ENCODE measurements at regions not wholly inside any gene's neighbourhood (a gene's known extent, or its start where the extent isn't known, plus 50 kb on each side); places are given as distances from the start of the nearest gene placed in this dataset.
"Not testable (repeated sequence)": the region's sequence is repeated elsewhere in the genome, so short reads cannot be mapped to it uniquely, and the experiment has no call there.

- WGBS: 48% methylated on average over 2 of the region's 2 CpGs
- H3K36me3 ChIP-seq (ENCODE audit: control insufficient read depth in 4 of 4, insufficient read depth in 3 of 4, low read depth in 1 of 4, low read length in 3 of 4): no peaks in the 10 kb centered on the region
- H3K27me3 ChIP-seq (ENCODE audit: control insufficient read depth in 4 of 4, insufficient read depth in 4 of 4, low read length in 3 of 4): no peaks in the 10 kb centered on the region
- no peak overlapping the region for H3K9ac ChIP-seq (ENCODE audit: low read depth in 1 of 2, low read length in 2 of 2)
- DNase-seq (ENCODE audit: low spot score): no peak
- TF ChIP-seq RAD21 (IDR thresholded peaks at IDR 0.05): no peak
- TF ChIP-seq RXRA (IDR thresholded peaks at IDR 0.05): no peak
- TF ChIP-seq ATF3 (IDR thresholded peaks at IDR 0.05): no peak
- TF ChIP-seq SP1 (IDR thresholded peaks at IDR 0.05): no peak
- TF ChIP-seq FOXA1 (IDR thresholded peaks at IDR 0.05): no peak
- no peak for TF ChIP-seq JUND (IDR thresholded peaks at IDR 0.05)
- TF ChIP-seq FOXA2 (IDR thresholded peaks at IDR 0.05): no peak
- no peak for TF ChIP-seq ZBTB33 (IDR thresholded peaks at IDR 0.05)
- TF ChIP-seq YY1 (IDR thresholded peaks at IDR 0.05): no peak
- TF ChIP-seq MAX (IDR thresholded peaks at IDR 0.05): no peak
- no peak for TF ChIP-seq HNF4A (conservative IDR thresholded peaks at IDR 0.05)
- TF ChIP-seq HNF4G (IDR thresholded peaks at IDR 0.05): no peak
- TF ChIP-seq GABPA (IDR thresholded peaks at IDR 0.05 in 1 of 2, conservative IDR thresholded peaks at IDR 0.05 in 1 of 2): no peak
- no peak for TF ChIP-seq EGR1 (IDR thresholded peaks at IDR 0.05; ENCODE audit: low read depth in 2 of 2)
- H3K27ac ChIP-seq (ENCODE audit: low read depth in 1 of 2, low read length in 2 of 2): no peak overlapping the region
- H3K9me3 ChIP-seq (ENCODE audit: control insufficient read depth in 4 of 4, low read length in 3 of 4): peaks cover 0 to 3% (median 1%) of the 10 kb centered on the region in 4 donors
- H3K4me3 ChIP-seq (ENCODE audit: low read depth in 1 of 3, low read length in 3 of 3): no peak overlapping the region
- no peaks in the 10 kb centered on the region for H3K4me1 ChIP-seq (ENCODE audit: control insufficient read depth in 4 of 4, insufficient read depth in 4 of 4, low read length in 3 of 4)
These were observed 506.6 kb upstream of the ATXN7L3B start for GRCh38 chr12:74031045-74031444.

- Histone ChIP-seq H3K9ac (ENCODE audit: low read depth in 1 of 2, low read length in 2 of 2) (no peak overlapping the region), H3K9me3 (ENCODE audit: control insufficient read depth in 4 of 4, low read length in 3 of 4) (peaks cover 0 to 3% (median 1%) of the 10 kb centered on the region in 4 donors), H3K27ac (ENCODE audit: low read depth in 1 of 2, low read length in 2 of 2) (no peak overlapping the region), H3K4me3 (ENCODE audit: low read depth in 1 of 3, low read length in 3 of 3) (no peak overlapping the region), H3K27me3 (ENCODE audit: control insufficient read depth in 4 of 4, insufficient read depth in 4 of 4, low read length in 3 of 4) (no peaks in the 10 kb centered on the region), H3K4me1 (ENCODE audit: control insufficient read depth in 4 of 4, insufficient read depth in 4 of 4, low read length in 3 of 4) (no peaks in the 10 kb centered on the region), H3K36me3 (ENCODE audit: control insufficient read depth in 4 of 4, insufficient read depth in 3 of 4, low read depth in 1 of 4, low read length in 3 of 4) (no peaks in the 10 kb centered on the region)
- 42% methylated on average over 3 of the region's 3 CpGs for WGBS
- DNase-seq (ENCODE audit: low spot score): no peak
- no peak for TF ChIP-seq MAX (IDR thresholded peaks at IDR 0.05)
- TF ChIP-seq TAF1 (conservative IDR thresholded peaks at IDR 0.05): no peak
- TF ChIP-seq CTCF (IDR thresholded peaks at IDR 0.05; ENCODE audit: low read depth, low read length, missing input control): no peak
- TF ChIP-seq GABPA (IDR thresholded peaks at IDR 0.05 in 1 of 2, conservative IDR thresholded peaks at IDR 0.05 in 1 of 2): no peak
- no peak for TF ChIP-seq JUND (IDR thresholded peaks at IDR 0.05)
- TF ChIP-seq RAD21 (IDR thresholded peaks at IDR 0.05): no peak
These were observed 504.1 kb upstream of the ATXN7L3B start for GRCh38 chr12:74033531-74033930.

GRCh38 chr12:74039138-74039537 lies 498.5 kb upstream of the ATXN7L3B start:
- not testable (repeated sequence) for DNase-seq (ENCODE audit: low spot score); H3K4me3 ChIP-seq (ENCODE audit: low read depth in 1 of 3, low read length in 3 of 3); H3K27me3 ChIP-seq (ENCODE audit: control insufficient read depth in 4 of 4, insufficient read depth in 4 of 4, low read length in 3 of 4); H3K36me3 ChIP-seq (ENCODE audit: control insufficient read depth in 4 of 4, insufficient read depth in 3 of 4, low read depth in 1 of 4, low read length in 3 of 4); H3K9me3 ChIP-seq (ENCODE audit: control insufficient read depth in 4 of 4, low read length in 3 of 4); H3K4me1 ChIP-seq (ENCODE audit: control insufficient read depth in 4 of 4, insufficient read depth in 4 of 4, low read length in 3 of 4); H3K27ac ChIP-seq (ENCODE audit: low read depth in 1 of 2, low read length in 2 of 2); H3K9ac ChIP-seq (ENCODE audit: low read depth in 1 of 2, low read length in 2 of 2)
- WGBS: 59% methylated on average over 2 of the region's 2 CpGs
